GM21381 (cell line): ENCODE measurements at regions not wholly inside any gene's neighbourhood (a gene's known extent, or its start where the extent isn't known, plus 50 kb on each side); places are given as distances from the start of the nearest gene placed in this dataset.
"Not testable (repeated sequence)": the region's sequence is repeated elsewhere in the genome, so short reads cannot be mapped to it uniquely, and the experiment has no call there.

Source experiments
- ATAC-seq: cut with Tn5 transposase; IDR thresholded peaks from one replicate; pipeline ENCODE4 v1.9.1; 2021; ENCODE audit warnings: mild to moderate bottlenecking, moderate library complexity; ENCODE audit not compliant: unreplicated experiment

- no peak for ATAC-seq
Measured at GRCh38 chr2:111522231-111522768, 361.7 kb downstream of the ANAPC1 start.

- no peak for ATAC-seq
Measured at GRCh38 chr2:111523009-111523408, 361.0 kb downstream of the ANAPC1 start.

DNA sequence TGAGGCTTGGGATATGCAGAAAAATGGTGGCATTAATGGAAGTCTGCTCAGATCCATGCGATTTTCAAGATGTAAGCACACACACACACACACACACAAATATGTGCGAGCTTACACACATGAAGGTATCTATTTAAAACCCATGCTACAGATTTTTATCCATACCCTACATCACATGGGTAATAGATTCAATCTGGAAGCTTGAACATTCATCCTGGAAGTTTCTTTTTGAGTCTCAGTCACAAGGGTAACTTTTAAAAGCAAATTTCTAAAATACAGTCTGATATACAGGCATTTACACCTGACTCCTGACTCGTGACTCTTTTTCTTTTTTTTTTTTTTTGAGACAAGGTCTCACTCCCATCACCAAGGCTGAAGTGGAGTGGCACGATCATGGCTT is 359.0 kb downstream of the ANAPC1 start:
- not testable (repeated sequence) for ATAC-seq

GRCh38 chr2:111526041-111526639 is 357.9 kb downstream of the ANAPC1 start:
- not testable (repeated sequence) for ATAC-seq

DNA sequence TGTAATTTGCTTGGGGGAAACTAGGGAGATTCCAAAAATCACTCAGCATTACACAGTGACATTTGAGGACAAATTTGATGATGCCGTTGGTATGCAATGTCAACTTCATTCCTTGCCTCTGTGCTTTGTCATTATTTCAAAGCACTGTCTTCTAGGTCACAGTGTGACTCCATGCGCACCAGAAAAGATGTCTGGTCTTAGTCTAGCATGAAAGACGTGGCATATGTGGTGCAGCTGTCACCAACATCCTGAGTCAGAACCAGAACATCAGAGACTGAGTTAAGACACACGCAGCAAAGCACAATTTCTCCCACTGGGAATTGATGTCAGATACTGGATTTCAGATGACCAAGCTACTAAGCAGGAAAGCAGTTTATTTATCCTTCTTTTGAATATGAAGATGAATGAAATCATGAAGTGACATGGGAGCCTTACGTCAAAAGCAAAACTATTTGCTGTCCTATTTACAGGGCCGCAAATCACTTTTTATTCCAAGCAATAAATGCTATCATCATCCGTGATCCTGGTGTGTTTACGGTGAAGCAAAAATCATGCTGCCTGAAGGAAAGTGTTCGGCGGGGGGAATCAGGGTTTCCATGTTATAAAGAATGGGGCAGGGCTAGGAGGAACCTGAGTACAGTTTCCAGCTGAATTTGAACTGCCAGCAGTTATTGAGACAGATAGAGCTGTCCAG is 356.1 kb downstream of the ANAPC1 start:
- ATAC-seq, result not testable (repeated sequence)

DNA sequence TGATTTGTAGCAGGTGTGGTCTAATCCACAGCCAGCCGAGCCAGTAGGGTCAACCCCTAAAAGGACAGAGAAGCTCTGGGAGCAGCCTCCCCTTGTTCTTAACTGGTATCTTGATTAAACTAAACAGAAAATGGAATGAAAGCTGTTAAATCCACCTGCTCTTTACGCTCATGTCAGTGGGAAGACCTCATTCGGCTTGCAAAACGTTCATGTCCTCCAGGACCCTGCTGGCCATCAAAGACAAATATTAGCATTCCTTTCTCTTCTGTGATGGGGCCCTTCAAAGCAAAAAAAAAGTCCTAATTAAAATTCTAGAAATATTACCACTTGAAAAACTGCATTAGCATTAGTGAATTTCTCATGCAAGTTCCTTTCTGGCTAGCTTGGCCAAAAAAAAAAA is 355.0 kb downstream of the ANAPC1 start:
- not testable (repeated sequence) for ATAC-seq

GRCh38 chr2:111530239-111530965 is 353.6 kb downstream of the ANAPC1 start:
- not testable (repeated sequence) for ATAC-seq

DNA sequence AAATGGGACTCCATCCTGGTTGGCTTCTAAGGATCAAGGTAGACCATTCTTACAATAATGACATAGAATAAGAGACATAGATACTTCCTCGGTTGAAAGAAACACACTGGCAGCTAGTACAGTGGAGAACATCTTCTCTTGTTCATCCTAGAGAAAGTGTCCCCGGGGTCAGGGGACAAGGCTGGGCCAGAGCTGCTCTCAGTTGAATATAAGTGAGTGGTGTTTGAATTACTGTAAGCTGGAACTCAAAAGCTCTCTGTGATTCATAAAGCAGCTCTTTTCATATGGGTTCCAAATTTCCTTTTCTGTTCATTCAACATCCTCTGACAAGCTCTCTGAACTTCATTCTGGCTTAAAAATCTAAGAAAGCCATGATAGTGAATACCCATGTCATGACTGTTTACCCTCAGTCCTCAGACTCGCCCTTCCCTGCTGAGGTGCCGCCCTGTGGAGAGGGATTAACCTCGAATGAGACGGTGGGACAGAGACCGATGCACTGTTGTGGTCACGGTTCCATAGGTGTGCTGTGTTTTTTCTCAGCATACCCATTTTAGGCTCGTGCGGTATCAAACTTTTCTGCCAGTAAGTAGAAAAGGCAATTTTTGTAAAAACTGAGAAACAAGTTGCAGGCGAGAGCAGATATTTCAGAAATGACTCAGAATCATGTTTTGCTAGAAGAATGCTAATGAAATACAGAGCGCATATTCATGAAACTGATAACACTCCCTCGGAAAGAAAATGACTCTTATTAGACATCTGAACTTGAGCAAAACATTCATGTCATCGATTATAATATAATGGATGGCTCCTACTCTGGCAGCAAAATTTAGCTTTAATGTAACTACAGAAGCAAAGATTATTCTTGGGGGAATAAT is 351.1 kb downstream of the ANAPC1 start:
- ATAC-seq, result not testable (repeated sequence)

DNA sequence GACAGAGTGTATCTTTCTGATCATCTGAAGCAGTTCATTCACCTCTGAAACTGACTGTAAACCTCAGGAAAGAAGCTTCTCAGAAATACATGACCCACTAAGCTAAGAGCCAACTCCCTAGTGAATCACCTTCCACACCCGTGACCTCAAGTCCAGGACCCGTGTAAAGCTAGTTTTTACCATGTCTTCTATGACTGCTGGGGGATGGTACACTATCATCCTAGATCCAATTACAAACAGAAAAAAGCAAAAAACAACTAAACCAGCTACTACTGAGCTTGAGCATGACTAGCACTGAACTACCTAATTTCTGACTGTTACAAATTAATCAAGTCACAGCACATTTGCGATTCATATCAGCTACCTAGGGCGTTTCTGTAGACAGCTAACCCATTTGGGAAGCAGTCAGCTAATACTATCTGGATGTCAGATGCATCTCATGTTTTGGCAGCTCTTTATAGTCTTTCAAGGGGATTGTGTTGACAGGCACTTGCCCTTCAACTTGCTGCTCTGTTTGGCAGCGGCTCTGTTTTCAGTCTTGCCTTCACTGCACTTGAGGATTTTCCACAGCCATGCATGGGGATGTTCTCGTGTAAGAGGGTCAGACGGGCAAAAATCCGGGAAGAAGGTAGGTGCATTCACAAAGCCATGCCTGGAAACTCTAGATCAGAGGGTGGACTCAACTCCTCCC is 350.3 kb downstream of the ANAPC1 start:
- ATAC-seq, result not testable (repeated sequence)

GRCh38 chr2:111534910-111535352 is 349.1 kb downstream of the ANAPC1 start:
- ATAC-seq, result no peak

- no peak for ATAC-seq
Measured at GRCh38 chr2:111535404-111535803, 348.6 kb downstream of the ANAPC1 start.

DNA sequence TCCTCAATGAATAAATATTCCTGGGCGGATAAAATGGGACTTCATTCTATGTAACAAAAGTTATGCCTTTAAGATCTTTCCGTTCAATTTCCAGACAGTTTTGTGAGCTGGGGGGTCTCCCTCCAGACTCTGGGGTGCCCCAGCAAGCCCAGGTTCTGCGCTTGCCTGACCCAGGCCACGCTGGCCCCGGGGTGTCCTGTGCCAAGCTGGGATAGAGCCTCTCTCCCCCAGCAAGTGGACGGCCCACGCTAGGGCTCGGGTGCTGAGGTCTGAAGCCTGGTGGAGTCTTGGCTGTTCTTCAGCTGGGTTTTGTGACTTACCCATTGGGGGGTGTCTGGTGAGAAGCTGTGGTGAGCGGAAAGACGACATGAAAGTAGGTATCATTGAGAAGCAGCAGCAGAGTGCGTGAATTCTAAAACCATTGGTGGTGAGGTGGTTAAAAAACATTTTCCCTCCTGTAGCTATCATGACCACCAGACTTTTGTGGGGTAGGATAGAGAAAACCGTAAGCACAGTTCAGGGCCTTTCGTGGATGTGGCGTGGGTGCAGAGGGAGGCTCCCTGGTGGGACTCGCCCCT is 346.8 kb downstream of the ANAPC1 start:
- no peak for ATAC-seq

DNA sequence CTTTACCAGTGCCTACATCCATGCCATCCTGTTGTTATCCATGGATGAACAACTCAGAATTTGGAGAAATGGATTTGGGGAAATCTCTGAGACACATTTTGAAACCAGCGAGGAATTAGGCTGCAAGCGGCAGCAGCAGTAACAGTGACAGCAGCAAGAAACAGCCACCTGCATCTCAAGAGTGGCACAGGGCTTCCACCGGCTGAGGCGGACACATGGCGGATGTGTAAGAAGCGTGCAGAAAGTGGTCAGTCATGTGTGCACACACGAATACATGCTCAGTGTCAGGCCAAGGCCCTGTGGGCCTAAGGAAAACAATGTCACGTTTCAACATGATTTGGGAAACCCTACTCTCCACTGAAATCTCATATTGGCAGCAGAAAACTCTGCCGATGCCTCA is 344.0 kb downstream of the ANAPC1 start:
- not testable (repeated sequence) for ATAC-seq

DNA sequence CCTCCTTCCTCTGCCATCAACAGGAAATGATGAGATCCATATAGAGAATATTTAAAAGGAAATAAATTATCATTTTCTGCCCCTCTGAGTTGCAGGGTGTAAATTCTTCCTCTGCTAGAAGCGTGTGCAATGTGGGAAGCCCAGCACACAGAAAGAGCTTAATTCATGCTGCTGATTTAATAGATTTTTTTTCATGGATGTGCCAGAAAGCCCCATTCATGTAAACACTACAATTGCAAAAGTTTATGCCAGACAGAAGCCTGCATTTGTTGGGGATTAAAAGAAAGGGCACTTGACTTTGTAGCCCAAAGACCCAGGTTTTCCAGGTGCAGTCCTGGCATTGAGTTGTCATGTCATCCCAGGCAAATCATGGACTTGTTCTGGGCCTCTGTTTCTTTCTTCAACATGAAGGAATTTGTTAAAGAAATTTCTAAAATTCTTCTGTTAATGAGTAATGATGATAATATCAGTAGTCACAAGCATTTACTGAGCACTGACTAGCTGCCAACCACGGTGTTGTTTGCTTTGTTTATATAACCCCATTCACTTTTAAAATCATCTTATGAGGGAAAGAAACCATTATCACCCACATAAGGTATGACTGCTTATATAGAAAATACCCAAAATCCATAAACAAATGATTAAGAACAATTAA is 341.7 kb downstream of the ANAPC1 start:
- ATAC-seq, result not testable (repeated sequence)

DNA sequence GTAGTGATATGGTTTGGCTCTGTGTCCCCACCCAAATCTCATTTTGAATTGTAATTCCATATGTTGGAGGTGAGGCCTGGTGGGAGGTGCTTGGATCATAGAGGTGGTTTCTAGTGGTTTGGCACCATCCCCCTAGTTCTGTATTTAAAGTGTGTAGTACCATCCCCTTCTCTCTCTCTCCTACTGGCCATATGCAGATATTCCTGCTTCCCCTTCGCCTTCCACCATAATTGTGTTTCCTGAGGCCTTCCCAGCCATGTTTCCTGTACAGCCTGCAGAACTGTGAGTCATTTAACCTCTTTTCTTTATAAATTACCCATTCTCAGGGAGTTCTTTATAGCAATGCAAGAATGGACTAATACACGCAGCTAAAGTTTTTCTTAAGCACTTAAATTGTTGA is 340.0 kb downstream of the ANAPC1 start:
- ATAC-seq, result not testable (repeated sequence)

DNA sequence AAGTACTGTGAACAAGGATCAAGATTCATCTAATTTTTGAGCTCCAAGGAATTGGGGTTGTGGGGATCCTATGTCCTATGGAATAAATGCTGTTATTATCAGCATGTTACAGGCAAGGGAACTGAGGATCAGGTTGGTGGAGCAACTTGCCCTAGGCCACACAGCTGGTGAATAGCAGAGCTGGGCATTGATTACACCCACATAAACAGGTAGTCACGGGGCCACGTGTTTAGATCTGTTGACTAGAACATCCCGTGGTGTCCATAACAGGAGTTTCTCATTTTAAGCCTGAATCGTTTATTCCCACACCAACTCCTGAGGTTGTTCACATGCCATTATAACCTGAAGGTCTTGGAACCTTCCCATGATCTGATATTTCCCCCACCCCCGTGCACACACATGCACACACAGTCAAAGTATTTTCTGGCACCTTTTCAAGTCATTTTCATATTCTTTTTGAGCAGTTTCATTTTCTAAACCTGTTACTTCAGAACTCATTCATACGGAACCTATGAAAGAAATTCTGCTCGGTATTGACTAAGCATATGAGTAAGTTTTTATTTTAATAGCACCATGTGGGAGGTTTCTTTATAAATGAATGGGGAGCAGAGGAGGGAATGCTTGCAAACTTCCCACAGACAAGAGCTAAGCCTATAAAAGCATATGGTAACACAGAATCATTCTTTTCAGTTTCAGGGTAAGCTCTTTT is 338.1 kb downstream of the ANAPC1 start:
- not testable (repeated sequence) for ATAC-seq

GRCh38 chr2:111546578-111546977 is 337.4 kb downstream of the ANAPC1 start:
- ATAC-seq, result not testable (repeated sequence)

DNA sequence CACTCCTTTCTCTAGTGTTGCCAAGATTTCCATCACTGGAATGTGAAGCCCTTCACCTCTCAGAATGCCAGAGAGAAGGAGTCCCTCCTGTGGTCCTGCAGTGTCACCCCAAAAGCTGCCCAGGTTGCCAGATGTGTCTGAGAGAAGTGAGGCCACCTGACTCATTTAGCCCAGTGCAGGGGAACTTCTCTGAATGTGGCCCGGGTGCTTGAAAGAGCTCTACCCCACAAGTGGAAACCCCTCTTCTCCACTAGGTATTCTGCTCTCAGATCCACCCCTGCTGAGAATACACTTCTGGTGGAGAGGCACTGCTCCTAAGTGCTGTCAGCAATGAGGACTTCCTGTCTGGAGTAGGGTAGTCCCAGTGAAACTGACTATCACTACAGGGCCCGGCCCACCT is 334.8 kb downstream of the ANAPC1 start:
- ATAC-seq, result not testable (repeated sequence)
